ENCODE measurements at regions not wholly inside any gene's neighbourhood (a gene's known extent, or its start where the extent isn't known, plus 50 kb on each side); places are given as distances from the start of the nearest gene placed in this dataset.

GRCh38 chr10:4198216-4198615 is 413.2 kb upstream of the KLF6 start:
- 75% methylated on average over 5 of the region's 5 CpGs for WGBS (ENCODE audit: low lambda C conversion rate, missing lambda C conversion rate)
- Histone ChIP-seq H3K9me2 (replicated peaks; ENCODE audit: insufficient read depth) (no peaks in the 10 kb centered on the region), H3K4me3 (no peak overlapping the region), H3K79me2 (no peaks in the 10 kb centered on the region), H2AFZ (no peak overlapping the region), H4K20me1 (ENCODE audit: insufficient read depth, poor library complexity, severe bottlenecking) (no peaks in the 10 kb centered on the region), H3K9me3 (ENCODE audit: low read depth) (no peaks in the 10 kb centered on the region), H3K4me1 (ENCODE audit: insufficient read depth) (peaks cover 6% of the 10 kb centered on the region), H3K36me3 (replicated peaks; ENCODE audit: insufficient read depth, low read depth) (no peaks in the 10 kb centered on the region), H3K27me3 (no peaks in the 10 kb centered on the region), H3K27ac (no peak overlapping the region), H3K4me2 (no peak overlapping the region)
- TF ChIP-seq EZH2 (IDR thresholded peaks at IDR 0.05; ENCODE audit: borderline replicate concordance) (no peak), EZH2phosphoT487 (IDR thresholded peaks at IDR 0.05; ENCODE audit: low read depth, severe bottlenecking, unreplicated experiment) (no peak), CTCF (IDR thresholded peaks at IDR 0.05; ENCODE audit: poor library complexity) (no peak)
- DNase-seq (ENCODE audit: low spot score), result no peak

- peak overlapping the region; percentile 4 for H3K27ac ChIP-seq
- H3K36me3 ChIP-seq (replicated peaks; ENCODE audit: insufficient read depth, low read depth), result no peaks in the 10 kb centered on the region
- no peak for DNase-seq (ENCODE audit: low spot score)
- H3K9me2 ChIP-seq (replicated peaks; ENCODE audit: insufficient read depth), result no peaks in the 10 kb centered on the region
- H3K27me3 ChIP-seq, result no peaks in the 10 kb centered on the region
- peaks cover 6% of the 10 kb centered on the region for H3K4me1 ChIP-seq (ENCODE audit: insufficient read depth)
- H3K9me3 ChIP-seq (ENCODE audit: low read depth), result no peaks in the 10 kb centered on the region
- H3K4me3 ChIP-seq, result no peak overlapping the region
- H3K4me2 ChIP-seq, result no peak overlapping the region
- no peaks in the 10 kb centered on the region for H3K79me2 ChIP-seq
- TF ChIP-seq CTCF (IDR thresholded peaks at IDR 0.05; ENCODE audit: poor library complexity) (no peak), EZH2 (IDR thresholded peaks at IDR 0.05; ENCODE audit: borderline replicate concordance) (no peak), EZH2phosphoT487 (IDR thresholded peaks at IDR 0.05; ENCODE audit: low read depth, severe bottlenecking, unreplicated experiment) (no peak)
- H2AFZ ChIP-seq, result no peak overlapping the region
- no peaks in the 10 kb centered on the region for H4K20me1 ChIP-seq (ENCODE audit: insufficient read depth, poor library complexity, severe bottlenecking)
These were observed 412.7 kb upstream of the KLF6 start for GRCh38 chr10:4197676-4198075.

GRCh38 chr10:4196771-4197390 is 411.9 kb upstream of the KLF6 start:
- DNase-seq (ENCODE audit: low spot score), result no peak
- Histone ChIP-seq H3K9me2 (replicated peaks; ENCODE audit: insufficient read depth) (no peaks in the 10 kb centered on the region), H2AFZ (no peak overlapping the region), H3K27ac (peak overlapping the region; percentile 4), H3K27me3 (no peaks in the 10 kb centered on the region), H3K36me3 (replicated peaks; ENCODE audit: insufficient read depth, low read depth) (no peaks in the 10 kb centered on the region), H4K20me1 (ENCODE audit: insufficient read depth, poor library complexity, severe bottlenecking) (no peaks in the 10 kb centered on the region), H3K4me2 (no peak overlapping the region), H3K9me3 (ENCODE audit: low read depth) (no peaks in the 10 kb centered on the region), H3K4me3 (no peak overlapping the region), H3K79me2 (no peaks in the 10 kb centered on the region), H3K4me1 (ENCODE audit: insufficient read depth) (peaks cover 6% of the 10 kb centered on the region)
- no peak for TF ChIP-seq CTCF (IDR thresholded peaks at IDR 0.05; ENCODE audit: poor library complexity)
- no peak for TF ChIP-seq EZH2 (IDR thresholded peaks at IDR 0.05; ENCODE audit: borderline replicate concordance)
- TF ChIP-seq EZH2phosphoT487 (IDR thresholded peaks at IDR 0.05; ENCODE audit: low read depth, severe bottlenecking, unreplicated experiment), result no peak
- 40% methylated on average over 2 of the region's 2 CpGs for WGBS (ENCODE audit: low lambda C conversion rate, missing lambda C conversion rate)

GRCh38 chr10:4196183-4196582 is 411.2 kb upstream of the KLF6 start:
- no peaks in the 10 kb centered on the region for H3K9me3 ChIP-seq (ENCODE audit: low read depth)
- H3K9me2 ChIP-seq (replicated peaks; ENCODE audit: insufficient read depth), result no peaks in the 10 kb centered on the region
- no peaks in the 10 kb centered on the region for H3K79me2 ChIP-seq
- H3K4me3 ChIP-seq, result no peak overlapping the region
- H3K4me2 ChIP-seq, result no peak overlapping the region
- peak overlapping the region; percentile 4 for H3K27ac ChIP-seq
- no peak overlapping the region for H2AFZ ChIP-seq
- no peak for TF ChIP-seq EZH2 (IDR thresholded peaks at IDR 0.05; ENCODE audit: borderline replicate concordance)
- no peak for TF ChIP-seq EZH2phosphoT487 (IDR thresholded peaks at IDR 0.05; ENCODE audit: low read depth, severe bottlenecking, unreplicated experiment)
- no peak for TF ChIP-seq CTCF (IDR thresholded peaks at IDR 0.05; ENCODE audit: poor library complexity)
- no peaks in the 10 kb centered on the region for H3K36me3 ChIP-seq (replicated peaks; ENCODE audit: insufficient read depth, low read depth)
- no peaks in the 10 kb centered on the region for H4K20me1 ChIP-seq (ENCODE audit: insufficient read depth, poor library complexity, severe bottlenecking)
- no peaks in the 10 kb centered on the region for H3K27me3 ChIP-seq
- peaks cover 6% of the 10 kb centered on the region for H3K4me1 ChIP-seq (ENCODE audit: insufficient read depth)
- no peak for DNase-seq (ENCODE audit: low spot score)
- WGBS (ENCODE audit: low lambda C conversion rate, missing lambda C conversion rate), result 97% methylated on average over 3 of the region's 3 CpGs
